HG03135 (cell line): ENCODE measurements at regions not wholly inside any gene's neighbourhood (a gene's known extent, or its start where the extent isn't known, plus 50 kb on each side); places are given as distances from the start of the nearest gene placed in this dataset.

ENCODE experiments used
- ATAC-seq: cut with Tn5 transposase; IDR thresholded peaks from one replicate; pipeline ENCODE4 v1.9.1; 2021; ENCODE audit warnings: mild to moderate bottlenecking, moderate library complexity; ENCODE audit not compliant: unreplicated experiment

DNA sequence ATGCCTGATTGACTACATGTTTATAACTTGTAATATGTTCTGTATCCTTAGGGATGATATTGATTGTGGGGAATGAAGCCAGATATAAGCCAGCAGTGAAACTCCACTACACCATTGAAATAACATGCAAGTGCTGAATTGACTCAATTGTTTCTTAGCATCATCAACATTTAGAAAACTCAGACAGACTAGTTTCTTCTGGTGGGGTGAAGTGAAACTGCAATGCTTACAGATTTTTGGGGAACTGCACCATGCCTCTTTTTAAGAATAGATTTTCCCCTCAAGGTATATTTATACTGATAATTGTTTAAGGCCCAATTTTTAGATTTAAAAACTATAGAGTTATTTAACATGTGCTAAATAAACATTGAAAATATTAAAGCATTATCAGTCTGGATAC, 1044.6 kb upstream of the EYS start:
- ATAC-seq, result no peak

DNA sequence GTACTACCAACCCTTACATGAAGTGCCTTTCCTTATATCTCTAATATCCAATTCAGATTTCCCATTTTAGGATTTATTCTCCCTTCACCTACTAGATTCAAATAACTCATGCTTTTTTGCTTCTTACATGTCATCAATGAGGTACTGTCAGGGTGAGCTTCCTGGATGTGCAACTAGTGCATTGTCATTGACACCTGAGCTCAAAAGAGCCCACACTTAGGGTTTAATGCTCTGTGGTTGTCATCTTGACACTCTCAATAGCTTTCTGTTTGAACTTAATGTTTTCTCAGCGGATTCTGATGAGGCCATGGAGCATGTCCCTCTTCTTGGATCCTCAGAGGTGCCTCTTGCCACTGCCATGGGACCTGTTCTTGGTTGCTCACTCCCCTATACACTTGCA, 1033.3 kb upstream of the EYS start:
- no peak for ATAC-seq

DNA sequence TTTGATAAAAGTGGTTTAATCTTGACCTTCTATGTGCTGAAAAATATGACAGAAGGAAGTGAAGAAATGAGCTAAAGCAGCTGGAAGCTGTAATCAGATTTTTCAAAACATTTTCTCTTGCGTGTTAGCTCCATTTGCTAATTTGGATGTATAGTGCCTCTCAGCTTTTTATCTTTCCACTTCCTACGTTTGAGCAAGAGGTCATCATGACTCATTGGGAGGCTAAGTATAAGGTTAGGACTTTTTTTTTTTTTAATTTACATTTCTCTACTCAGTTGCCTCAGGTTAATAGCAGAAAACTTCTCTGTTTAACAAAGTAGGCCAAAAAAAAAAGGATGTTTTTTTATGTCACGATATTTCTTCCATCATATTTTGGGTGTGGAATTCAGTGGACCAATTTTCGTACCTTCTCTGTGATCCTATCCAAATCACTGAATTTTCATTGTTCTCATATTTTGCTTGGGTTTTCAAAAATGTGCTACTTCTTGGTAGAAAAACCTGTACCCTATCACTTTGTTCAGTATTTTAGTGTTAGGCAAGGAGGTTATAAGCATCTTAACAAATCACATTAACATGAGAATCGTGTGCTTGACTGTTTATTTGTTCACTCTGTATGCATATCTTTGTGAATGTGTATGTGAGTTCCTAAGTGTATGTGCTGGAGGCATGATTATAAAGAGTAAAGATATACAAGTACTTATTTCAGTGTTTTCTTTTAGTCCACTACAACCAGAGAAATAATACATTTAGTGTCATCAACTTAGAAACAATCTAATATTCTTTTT, 1028.3 kb upstream of the EYS start:
- no peak for ATAC-seq

DNA sequence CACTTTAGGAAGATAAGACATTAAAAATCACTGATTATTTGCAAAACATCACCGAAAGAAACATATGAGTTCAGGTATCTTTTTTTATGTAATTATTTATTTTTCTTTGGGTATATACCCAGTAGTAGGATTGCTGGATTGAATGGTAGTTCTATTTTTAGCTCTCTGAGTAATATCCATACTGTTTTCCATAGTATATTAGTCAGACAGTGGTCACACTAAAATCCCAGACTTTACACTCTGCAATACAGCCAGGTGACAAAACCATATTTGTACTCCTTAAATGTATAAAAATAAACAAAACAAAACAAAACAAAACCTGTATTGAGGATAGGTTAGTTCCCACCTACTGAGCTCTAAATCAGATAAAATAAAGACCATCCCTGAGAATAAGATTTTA, 1024.3 kb upstream of the EYS start:
- ATAC-seq, result no peak

DNA sequence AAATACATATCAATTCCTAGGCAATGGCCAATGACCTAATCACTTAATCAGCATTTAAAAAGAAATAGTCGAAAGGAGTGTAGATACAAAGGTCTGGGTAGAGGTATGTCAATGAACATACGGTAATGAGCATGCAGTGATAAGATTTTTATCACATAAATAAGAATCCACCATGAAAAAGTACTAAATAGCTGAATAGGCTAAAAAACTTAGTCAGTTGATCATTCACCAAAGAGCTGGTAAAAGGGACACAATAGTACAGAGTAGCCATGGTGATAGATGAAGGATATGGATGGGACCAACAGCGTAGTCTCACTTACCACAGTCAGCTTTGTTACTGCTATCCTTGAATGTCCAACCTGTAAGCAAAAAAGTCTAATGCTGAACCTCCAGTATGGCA, 1018.6 kb upstream of the EYS start:
- no peak for ATAC-seq

DNA sequence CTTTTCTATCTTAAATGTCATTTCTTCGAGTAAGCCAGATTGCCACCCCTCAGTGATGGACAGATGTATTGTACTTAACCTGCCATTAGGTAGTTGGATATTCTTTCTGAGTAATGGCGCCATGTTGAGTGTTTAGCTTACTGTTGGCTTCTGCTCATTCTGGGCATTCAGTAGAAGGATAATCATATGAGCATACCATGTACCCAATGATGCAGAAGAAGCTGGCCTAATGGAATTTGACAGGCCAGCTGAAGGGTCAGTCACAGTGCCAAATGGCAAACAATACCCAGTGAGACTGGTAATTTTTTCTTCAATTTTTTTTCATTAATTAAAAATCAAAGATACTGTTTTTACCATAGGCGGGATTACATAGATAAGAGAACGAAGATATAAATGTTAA, 1010.8 kb upstream of the EYS start:
- ATAC-seq, result no peak

DNA sequence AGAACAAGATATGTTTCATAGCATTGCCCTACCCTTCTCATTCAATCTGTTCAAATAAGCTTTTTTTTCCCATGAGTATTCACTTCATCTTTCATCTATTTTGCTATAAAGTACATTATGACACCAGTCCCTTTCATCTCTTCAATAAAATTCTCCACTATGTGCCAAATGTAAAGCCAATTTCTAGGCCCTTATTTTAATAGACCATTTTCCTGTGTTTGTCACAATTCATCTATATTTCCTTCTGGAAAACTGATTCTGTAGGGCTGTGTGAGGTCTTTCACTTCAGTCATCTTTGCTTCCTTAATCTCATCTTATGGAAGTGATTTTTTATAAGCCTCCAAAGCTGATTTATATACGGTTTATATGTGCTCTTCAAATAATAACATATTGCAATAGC, 992.4 kb upstream of the EYS start:
- no peak for ATAC-seq

DNA sequence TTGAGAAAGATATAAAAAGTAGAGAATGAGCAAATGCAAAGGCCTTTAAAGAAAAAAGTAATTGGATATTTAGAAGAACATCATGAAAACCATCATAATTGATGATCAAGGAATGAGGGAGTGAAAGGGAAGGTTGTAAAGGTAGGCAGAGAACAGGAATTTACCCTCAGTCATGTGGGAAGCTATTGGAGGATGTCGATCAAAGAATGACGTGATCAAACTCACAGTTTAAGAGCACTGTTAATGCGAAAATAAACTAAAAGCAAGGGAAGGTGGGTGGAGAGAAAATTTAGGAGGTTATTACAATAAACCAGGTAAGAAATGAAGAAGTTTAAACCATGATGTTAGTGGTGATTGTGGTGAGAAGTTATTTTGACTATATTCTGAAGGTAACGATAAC, 982.6 kb upstream of the EYS start:
- no peak for ATAC-seq

DNA sequence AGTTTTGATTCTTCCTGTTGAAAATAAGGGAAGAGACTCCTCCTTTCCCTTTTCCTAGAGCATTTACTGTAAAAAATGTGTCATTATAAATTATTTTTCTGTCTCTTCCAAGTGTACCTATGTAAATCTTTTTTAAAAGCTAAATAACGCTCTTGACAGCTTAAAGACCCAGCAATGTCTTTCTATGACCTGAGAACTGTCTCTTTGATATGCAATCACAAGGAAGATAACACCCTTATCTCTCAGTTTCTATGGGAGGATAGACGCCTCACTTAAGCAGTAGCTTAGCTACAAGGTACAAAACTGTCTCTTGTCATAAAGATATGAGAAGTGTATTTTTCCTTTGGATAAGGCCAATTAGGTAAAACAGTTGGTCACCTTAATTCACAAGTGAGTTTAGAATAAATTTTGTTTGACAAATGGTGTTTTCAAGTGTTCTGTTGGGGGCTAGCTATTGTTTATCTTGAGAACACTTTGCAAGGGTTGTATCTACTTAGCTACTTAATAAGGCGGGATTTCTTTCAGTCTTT, 980.6 kb upstream of the EYS start:
- no peak for ATAC-seq

DNA sequence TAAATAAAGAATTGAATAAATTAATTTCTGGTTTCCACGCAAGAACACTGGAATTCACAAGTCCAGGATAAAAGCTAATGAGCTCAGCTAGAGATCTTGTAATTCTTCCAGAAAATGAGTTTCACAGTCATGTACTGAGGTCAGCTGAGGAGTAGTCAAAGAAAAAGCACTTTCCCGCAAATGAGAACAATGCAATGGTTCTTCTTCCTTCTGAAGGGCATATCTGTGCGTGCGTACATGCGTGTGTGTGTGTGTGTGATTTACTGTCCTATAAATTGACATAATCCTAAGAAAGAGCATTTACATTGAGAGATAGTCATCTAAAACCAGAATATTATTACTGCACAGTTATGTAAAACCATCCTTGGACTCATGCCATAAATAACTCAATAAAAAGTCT, 968.9 kb upstream of the EYS start:
- ATAC-seq, result no peak

DNA sequence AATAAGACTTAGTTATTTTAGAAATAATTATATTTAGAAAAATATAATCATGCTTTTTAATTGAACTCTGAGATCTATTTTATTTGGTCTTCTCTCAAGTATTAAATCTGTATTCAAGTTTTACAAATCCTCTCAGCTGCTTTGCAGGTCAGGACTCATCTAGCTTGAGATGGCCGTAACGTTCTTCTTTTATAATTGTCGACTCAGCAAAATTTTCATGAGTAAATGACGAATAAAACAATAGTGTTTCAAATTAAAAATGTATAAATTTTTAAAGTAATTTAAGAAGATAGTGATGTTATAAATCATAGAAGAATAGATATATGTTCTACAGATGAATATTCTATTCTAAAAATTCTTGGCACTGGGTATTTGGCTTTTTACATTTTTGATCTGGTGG, 957.1 kb upstream of the EYS start:
- no peak for ATAC-seq

DNA sequence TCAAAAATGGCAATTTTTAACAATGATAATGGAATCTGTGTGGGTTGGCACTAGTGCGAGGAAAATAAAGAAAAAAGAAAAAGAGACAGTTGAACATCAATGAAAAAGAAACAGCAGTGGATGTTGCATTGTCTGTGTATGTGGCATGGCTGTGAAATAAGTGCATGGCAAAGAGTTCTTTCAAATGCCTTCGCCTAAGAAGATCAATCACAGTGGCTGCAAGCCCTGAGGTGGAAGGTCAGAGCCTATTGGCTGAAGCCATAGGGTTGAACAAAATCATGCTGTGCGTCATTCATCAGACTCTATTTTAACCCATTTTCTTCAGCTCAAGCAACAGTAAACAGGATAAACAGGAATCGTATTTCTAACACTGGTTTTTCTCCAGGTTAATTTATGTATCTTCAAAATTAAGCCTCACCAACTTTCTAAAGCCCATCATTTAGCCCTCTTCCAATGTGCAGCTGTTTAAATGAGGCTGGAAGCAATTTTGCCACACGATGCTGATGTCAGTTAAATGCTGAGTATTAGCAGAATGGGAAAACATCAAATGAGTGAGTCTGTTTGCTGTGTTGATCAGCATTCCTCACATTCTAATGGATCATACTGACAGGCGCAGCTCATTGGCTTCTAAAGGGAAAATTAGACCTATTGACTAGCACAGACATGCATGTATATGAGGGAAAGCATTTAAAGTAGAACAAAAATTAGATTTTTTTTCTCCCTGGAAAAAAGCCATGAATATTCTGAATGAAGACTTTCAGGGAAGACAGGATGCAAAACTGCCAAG, 955.9 kb upstream of the EYS start:
- ATAC-seq, result no peak

DNA sequence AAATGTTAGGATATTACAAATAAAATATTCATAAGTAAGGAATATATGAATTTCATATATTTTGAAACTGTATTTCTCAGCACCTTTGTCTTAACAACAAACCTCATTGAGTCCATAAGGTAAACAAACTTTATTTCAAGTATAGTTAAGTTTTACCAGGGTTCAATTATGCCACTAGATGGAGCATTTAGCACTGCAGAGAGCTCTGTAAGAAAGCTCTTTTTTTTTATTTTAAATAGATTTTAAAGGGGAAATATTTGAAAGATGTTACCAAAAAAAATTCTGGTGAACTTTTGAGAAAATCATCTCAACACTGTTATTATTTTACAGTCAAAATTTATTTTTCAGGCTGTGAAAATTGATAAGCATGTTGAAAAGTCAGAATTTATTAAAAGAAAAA, 955.2 kb upstream of the EYS start:
- ATAC-seq, result no peak

DNA sequence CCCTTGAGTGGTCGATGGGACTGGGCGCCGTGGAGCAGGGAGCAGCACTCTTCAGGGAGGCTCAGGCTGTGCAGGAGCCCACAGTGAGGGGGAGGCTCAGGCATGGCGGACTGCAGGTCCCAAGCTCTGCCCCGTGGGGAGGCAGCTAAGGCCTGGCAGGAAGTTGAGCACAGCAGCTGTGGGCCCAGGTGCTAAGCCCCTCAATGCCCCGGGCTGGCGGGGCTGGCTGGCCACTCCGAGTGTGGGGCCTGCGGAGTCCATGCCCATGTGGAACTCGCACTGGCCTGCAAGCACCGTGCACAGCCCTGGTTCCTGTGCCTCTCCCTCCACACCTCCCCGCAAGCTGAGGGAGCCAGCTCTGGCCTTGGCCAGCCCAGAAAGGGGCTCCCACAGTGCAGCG, 948.4 kb upstream of the EYS start:
- no peak for ATAC-seq

DNA sequence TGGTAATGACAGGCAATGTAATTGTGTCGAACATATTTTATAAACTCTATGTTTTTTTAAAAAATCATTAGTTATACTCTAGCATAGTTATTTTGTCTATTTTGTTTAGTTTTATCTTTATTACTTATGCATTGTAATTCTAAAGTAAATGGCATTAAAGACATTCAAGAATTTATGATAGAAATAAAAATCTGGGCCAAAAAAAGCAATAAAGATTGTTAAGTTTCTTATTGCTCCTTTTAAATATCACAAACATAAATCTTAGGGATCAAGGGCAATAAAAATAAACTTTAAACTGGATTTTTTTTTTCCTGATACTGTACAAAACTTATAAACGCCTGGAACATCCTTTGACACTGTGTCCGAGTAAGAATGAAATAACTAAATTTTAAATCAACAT, 931.5 kb upstream of the EYS start:
- no peak for ATAC-seq

DNA sequence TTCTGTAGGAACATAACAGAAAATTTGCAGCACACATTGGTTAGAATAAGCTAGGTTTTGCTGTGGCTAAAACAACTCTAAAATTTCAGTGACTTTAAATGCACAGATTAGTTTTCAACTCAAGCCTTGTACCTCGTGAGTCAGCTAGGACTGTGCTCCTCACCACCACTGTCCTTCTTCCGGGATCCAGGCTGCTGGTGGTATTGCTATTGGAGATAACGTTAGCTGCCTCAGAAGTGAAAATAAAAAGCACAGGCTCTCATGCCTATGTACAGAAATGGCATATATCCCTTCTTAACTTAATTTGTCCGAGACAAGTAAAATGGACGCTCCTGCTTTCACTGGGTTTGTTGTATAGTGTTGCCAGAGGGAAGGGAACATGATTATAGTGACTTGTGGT, 931.1 kb upstream of the EYS start:
- ATAC-seq, result no peak

DNA sequence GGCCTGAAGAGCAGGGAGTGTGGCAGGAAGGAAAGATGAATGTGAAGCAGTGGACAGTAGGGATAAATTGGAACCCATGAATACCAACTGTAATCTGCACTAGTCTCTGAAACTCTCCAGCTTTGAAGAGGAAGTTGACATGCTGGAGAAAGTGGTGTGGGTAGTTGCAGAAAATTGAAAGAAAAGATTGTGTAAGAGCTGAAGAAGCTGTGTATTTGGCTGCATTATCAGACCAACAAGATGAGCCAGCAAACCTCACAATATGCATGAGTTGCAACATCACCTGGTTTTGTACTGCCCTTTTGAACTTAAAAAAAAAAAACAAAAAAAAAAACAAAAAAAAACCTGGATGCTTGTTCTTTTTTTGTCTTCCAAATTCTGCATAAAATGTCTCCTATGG, 921.9 kb upstream of the EYS start:
- no peak for ATAC-seq

DNA sequence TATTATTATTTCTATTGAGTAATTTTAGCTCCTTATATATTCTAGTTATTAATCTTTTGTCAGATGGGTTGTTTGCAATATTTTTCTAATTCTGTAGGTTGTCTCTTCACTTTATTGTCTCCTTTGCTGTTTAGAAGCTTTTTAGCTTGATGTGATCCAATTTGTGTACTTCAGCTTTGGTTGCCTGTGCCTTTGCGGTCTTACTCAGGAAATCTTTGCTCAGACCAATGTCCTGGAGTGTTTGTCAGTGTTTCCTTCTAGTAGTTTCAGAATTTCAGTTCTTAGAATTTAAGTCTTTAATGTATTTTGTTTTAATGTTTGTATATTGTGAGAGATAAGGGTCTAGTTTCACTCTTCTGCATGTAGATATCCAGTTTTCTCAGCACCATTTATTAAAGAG, 916.0 kb upstream of the EYS start:
- ATAC-seq, result no peak

DNA sequence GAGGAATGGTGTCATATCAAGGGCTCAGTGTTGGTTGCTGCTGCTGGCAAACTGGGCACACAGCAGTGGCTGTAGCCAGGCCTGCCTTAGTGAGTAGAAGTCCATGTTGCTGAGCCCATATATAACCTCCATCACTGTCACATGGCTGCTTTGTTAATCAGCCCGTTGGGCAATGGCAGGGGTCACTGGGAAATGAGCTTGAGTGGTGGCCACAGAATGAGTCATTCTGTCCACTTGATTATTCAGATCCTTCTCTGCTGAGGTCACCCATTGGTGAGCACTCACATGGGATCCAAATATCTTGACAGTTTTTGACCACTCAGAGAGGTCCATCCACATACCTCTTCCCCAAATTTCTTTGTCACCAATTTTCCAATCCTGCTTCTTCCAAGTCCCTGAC, 898.9 kb upstream of the EYS start:
- no peak for ATAC-seq

DNA sequence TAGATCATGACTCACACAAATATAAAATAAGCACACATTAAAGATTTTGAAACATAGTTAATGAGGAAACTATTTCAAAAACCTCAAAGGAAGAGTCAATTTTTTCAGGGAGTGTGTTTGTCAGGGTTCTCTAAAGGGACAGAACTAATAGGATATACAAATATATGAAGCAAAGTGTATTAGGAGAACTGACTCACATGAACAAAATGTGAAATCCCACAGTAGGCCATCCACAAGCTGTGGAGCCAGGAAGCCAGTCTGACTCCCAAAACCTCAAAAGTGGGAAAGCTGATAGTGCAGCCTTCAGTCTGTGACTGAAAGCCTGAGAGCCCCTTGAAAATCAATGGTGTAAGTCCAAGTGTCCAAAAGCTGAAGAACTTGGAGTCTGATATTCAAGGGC, 898.0 kb upstream of the EYS start:
- no peak for ATAC-seq

DNA sequence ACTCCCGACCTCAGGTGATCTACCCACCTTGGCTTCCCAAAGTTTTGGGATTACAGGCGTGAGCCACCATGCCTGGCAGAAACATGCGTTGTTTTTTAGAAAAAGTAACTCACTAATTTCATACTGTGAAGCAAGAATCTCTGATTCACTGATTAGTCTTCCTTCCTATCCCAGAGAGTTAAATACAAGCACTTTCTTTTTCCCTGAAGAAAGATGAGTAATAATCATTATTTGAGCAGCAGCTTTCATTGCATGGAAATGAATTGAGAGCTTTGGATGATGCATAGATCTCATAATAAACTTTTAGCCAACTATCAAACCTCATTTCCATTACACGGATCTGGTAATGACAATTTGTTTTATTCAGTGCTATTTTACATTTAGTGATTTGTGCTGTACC, 892.5 kb upstream of the EYS start:
- ATAC-seq, result no peak

DNA sequence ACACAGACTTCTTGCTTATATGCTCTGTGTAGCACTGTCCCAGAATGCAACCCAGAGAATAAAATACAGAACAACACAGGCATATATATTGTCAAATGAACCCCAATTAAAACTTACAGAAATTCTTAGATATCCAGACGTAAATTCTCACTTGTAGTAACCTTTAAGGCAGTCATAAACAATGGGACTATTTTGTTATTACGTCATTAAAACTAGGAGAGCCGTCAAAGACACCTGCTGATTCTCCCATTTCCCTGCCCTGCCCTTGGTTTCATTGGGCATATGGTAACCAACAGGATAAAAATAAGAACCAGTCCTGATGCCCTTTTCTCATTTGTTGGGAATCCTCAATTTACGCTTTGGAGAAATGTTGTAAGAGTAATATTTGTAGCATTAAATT, 871.3 kb upstream of the EYS start:
- no peak for ATAC-seq
